D341Med (cell line): ENCODE measurements at regions not wholly inside any gene's neighbourhood (a gene's known extent, or its start where the extent isn't known, plus 50 kb on each side); places are given as distances from the start of the nearest gene placed in this dataset.
"Not testable (repeated sequence)": the region's sequence is repeated elsewhere in the genome, so short reads cannot be mapped to it uniquely, and the experiment has no call there.

Experiments
- DNase-seq: peaks from one replicate; pipeline ENCODE4 v3.0.0; 2012; ENCODE audit warnings: low spot score

- not testable (repeated sequence) for DNase-seq
Observed at GRCh38 chr12:102666176-102666575, 185.8 kb upstream of the IGF1 start.

GRCh38 chr12:102659200-102659911 is 179.0 kb upstream of the IGF1 start:
- no peak for DNase-seq

- no peak for DNase-seq
Observed at GRCh38 chr12:102653406-102653805, 173.0 kb upstream of the IGF1 start.

GRCh38 chr12:102652645-102653313 is 172.4 kb upstream of the IGF1 start:
- no peak for DNase-seq

- no peak for DNase-seq
Observed at GRCh38 chr12:102645968-102646367, 165.6 kb upstream of the IGF1 start.

- no peak for DNase-seq
Observed at GRCh38 chr12:102643879-102644575, 163.7 kb upstream of the IGF1 start.

DNA sequence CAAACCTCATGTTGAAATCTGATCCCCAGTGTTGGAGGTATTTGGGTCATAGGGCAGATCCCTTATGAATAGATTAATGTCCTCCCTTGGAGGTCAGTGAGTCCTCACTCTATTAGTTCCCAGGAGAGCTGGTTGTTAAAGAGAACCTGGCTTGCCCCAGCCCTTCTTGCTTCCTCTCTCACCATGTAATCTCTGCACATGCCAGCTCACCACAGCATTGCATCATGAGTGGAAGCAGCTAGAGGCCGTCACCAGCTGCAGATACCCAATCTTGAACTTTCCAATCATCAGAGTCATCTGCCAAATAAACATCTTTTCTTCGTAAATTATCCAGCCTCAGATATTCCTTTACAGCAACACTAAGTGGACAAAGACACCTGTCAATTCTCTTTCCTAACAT is 161.8 kb upstream of the IGF1 start:
- no peak for DNase-seq

GRCh38 chr12:102640658-102641057 is 160.3 kb upstream of the IGF1 start:
- DNase-seq, result not testable (repeated sequence)

DNA sequence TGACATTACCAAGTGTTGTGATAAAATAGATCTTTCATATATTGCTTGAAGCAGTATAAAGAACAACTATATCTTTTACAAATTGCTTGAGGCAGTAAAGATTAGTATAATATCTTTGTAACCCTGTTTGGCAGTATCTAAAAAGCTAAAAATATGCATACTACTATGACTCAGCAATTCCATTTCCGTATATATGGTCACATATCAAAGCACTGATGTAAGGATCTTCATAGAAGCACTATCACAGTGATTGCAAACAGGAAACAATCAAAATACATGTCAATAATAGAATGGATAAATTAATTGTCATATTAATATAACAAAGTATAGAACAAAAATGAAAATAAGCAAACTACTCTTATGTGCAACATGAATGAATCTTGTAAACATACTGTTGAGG is 158.4 kb upstream of the IGF1 start:
- no peak for DNase-seq

GRCh38 chr12:102633981-102634605 is 153.7 kb upstream of the IGF1 start:
- DNase-seq, result no peak

GRCh38 chr12:102631274-102631673 is 150.9 kb upstream of the IGF1 start:
- DNase-seq, result no peak

GRCh38 chr12:102629262-102629888 is 149.0 kb upstream of the IGF1 start:
- no peak for DNase-seq

DNA sequence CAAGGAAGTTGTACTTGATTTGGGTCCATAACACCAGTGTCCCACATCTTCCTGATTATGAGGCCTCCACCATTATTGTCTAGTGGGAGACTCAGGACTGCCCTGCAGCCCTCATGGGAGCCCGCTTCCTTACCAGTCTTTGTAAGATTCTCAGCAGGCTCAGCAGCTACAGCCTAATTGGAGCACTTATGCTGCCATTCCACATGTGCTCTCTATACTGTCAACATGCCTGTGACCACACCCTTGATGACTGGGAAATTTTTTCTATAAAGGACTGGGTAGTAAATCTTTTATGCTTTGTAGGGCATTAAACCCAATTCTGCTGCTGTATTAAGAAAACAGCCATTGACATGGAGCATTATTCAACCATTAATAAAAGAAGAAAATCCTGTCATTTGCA is 145.5 kb upstream of the IGF1 start:
- DNase-seq, result no peak

- DNase-seq, result no peak
Observed at GRCh38 chr12:102622618-102623017, 142.3 kb upstream of the IGF1 start.

GRCh38 chr12:102618197-102618877 is 138.0 kb upstream of the IGF1 start:
- DNase-seq, result no peak

DNA sequence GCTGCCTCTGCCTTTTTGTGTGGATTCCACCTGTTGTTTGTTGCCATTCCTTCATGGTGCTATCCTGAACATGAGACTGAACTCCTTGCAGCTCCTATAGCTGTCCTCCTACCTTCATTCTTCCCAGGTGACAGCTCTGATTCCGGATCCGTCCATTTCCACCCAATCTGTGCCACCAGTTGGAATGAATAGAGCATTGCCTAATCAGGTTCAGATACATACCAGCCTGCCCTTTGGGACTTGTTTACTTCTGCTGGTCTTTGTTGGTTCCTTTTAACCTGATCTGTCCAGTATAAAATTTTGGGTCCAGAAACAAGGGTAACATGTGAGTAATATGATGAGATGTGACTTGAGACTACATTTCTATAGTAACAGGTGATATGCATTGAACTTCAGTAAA is 136.3 kb upstream of the IGF1 start:
- no peak for DNase-seq

- no peak for DNase-seq
Observed at GRCh38 chr12:102611995-102612394, 131.6 kb upstream of the IGF1 start.

GRCh38 chr12:102609996-102610395 is 129.6 kb upstream of the IGF1 start:
- no peak for DNase-seq

DNA sequence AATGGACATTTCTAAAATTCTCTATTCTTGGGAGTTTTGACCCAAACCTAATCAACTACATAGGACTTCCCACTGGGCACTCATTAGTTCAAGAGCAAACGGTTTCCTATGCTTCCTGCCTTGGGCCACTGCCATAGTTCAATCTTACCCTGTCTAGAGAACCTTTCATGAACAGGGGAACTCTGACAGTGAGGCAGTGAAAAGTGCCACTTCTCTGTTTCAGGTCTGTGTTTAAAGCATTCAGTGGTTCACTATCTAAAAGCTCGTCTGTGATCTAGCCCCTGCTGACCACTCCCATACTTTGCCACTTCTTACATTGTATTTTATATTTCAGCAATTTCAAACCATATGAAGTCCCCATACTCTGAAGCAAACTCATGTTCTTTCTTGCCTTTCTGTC is 122.7 kb upstream of the IGF1 start:
- no peak for DNase-seq

DNA sequence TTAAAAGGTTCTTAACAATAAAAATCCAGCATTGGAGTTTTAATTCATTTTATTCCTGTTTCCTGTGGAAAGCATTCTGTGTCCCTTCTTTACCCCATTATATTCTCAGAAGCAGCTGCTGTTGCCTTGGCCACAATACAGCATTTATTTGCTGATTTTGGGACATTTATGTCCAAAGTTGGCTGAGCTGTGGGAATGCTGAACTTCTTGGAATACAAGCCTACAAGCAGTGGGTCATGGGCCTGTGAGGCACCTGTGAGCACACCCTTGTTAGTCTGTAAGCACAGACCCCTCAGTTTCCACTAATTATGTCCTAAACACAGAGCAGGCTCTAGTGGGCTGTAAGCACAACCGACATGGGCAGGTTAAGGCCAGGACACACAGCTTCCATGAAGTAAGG is 122.2 kb upstream of the IGF1 start:
- no peak for DNase-seq

- DNase-seq, result no peak
Observed at GRCh38 chr12:102601621-102602020, 121.3 kb upstream of the IGF1 start.

- DNase-seq, result no peak
Observed at GRCh38 chr12:102596687-102597086, 116.3 kb upstream of the IGF1 start.
